Osteocyte (in vitro differentiated cells): ENCODE measurements at regions not wholly inside any gene's neighbourhood (a gene's known extent, or its start where the extent isn't known, plus 50 kb on each side); places are given as distances from the start of the nearest gene placed in this dataset.

Experiments
- DNase-seq: peaks from one replicate; pipeline ENCODE4 v3.0.0; 2021; ENCODE audit warnings: mixed read lengths; ENCODE audit not compliant: unreplicated experiment; ENCODE audit errors: extremely low spot score
- H3K27ac Mint-ChIP-seq: one replicate; pipeline ENCODE4 v1.8.0; 2021; ENCODE audit warnings: mild to moderate bottlenecking, mixed read lengths; ENCODE audit not compliant: unreplicated experiment
- H3K27me3 Mint-ChIP-seq: one replicate; pipeline ENCODE4 v1.8.0; 2021; ENCODE audit warnings: mixed read lengths; ENCODE audit not compliant: unreplicated experiment
- H3K36me3 Mint-ChIP-seq: one replicate; pipeline ENCODE4 v1.8.0; 2021; ENCODE audit warnings: mixed read lengths; ENCODE audit not compliant: unreplicated experiment
- H3K4me1 Mint-ChIP-seq: one replicate; pipeline ENCODE4 v1.8.0; 2021; ENCODE audit warnings: mixed read lengths; ENCODE audit not compliant: unreplicated experiment
- H3K4me3 Mint-ChIP-seq: one replicate; pipeline ENCODE4 v1.8.0; 2021; ENCODE audit warnings: mild to moderate bottlenecking, moderate library complexity, mixed read lengths; ENCODE audit not compliant: unreplicated experiment
- H3K9me3 Mint-ChIP-seq: one replicate; pipeline ENCODE4 v1.8.0; 2021; ENCODE audit warnings: mixed read lengths; ENCODE audit not compliant: unreplicated experiment
- TF ChIP-seq, protein P1 (sequence below): fragments of 200-600 bp; sonication (generic); IDR thresholded peaks from 2 replicates; pipeline ENCODE4 v1.5.0; 2021; ENCODE audit warnings: antibody characterized with exemption, mild to moderate bottlenecking, moderate library complexity

DNA sequence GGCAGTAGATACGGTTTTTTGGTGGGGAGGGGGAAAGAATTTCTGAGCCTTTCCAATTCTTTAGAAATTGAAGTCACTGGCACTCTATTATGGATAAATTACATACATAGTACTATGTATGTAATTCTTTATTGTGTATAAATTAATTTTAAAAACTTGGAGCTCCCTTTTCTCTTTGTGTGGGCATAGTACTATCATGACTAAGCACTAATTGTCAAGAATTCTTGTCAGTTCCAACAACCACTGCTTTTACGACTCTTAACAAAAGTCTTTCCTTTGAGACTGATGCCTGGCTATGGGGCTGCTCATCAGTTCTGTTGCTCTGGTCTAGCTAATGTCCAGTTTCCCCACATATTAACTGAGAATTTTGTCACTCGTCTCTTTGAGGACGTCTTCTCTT, 365.3 kb upstream of the RNF32 start:
- Mint-ChIP-seq H3K36me3 (no peaks in the 10 kb centered on the region), H3K27ac (no peak overlapping the region), H3K4me1 (no peaks in the 10 kb centered on the region), H3K9me3 (peaks cover 5% of the 10 kb centered on the region), H3K27me3 (no peaks in the 10 kb centered on the region), H3K4me3 (no peak overlapping the region)
- TF ChIP-seq, protein P1, sequence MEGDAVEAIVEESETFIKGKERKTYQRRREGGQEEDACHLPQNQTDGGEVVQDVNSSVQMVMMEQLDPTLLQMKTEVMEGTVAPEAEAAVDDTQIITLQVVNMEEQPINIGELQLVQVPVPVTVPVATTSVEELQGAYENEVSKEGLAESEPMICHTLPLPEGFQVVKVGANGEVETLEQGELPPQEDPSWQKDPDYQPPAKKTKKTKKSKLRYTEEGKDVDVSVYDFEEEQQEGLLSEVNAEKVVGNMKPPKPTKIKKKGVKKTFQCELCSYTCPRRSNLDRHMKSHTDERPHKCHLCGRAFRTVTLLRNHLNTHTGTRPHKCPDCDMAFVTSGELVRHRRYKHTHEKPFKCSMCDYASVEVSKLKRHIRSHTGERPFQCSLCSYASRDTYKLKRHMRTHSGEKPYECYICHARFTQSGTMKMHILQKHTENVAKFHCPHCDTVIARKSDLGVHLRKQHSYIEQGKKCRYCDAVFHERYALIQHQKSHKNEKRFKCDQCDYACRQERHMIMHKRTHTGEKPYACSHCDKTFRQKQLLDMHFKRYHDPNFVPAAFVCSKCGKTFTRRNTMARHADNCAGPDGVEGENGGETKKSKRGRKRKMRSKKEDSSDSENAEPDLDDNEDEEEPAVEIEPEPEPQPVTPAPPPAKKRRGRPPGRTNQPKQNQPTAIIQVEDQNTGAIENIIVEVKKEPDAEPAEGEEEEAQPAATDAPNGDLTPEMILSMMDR: no peak
- DNase-seq: no peak

DNA sequence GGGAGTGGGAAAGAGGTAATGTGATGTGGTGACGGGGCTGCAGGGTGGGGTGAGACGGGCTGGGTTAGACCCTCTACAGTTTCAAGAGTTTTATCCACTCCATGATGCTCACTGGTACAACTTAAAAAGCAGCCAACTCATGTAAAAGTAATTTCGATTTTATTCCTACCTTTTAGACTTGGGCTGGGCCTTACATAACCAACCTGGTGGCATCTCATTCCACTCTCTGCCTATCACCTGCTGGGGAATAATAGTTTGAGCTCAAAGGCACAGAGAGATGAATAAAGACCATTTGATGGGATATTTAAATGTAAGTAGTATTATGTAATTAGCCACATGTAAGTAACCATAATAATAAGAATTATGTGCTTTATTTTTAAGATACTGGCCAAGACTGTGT, 366.0 kb upstream of the RNF32 start:
- H3K9me3 Mint-ChIP-seq: peaks cover 5% of the 10 kb centered on the region
- no peak for DNase-seq
- no peak overlapping the region for H3K27ac Mint-ChIP-seq
- H3K36me3 Mint-ChIP-seq: no peaks in the 10 kb centered on the region
- no peaks in the 10 kb centered on the region for H3K27me3 Mint-ChIP-seq
- TF ChIP-seq, protein P1: no peak
- H3K4me1 Mint-ChIP-seq: no peaks in the 10 kb centered on the region
- H3K4me3 Mint-ChIP-seq: no peak overlapping the region

DNA sequence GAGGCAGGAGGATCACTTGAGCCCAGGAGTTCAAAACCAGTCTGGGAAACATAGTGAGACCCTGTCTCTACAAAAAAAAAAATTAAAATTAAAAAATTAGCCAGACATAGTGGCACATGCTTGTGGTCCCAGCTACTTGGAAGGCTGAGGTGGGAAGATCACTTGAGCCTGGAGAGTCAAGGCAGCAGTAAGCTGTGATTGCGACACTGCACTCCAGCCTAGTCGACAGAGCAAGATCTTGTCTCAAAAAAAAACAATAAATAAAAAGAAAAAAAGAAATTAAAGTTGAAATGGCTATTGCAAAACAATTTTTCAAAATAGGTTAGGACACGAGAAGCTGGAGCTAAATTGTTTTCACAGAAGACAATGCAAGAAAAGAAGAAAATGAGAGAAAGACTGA, 379.0 kb upstream of the RNF32 start:
- Mint-ChIP-seq H3K27ac (no peak overlapping the region), H3K27me3 (no peaks in the 10 kb centered on the region), H3K36me3 (no peaks in the 10 kb centered on the region), H3K4me1 (no peaks in the 10 kb centered on the region), H3K4me3 (no peak overlapping the region), H3K9me3 (peaks cover 9% of the 10 kb centered on the region)
- DNase-seq: no peak
- TF ChIP-seq, protein P1: no peak

DNA sequence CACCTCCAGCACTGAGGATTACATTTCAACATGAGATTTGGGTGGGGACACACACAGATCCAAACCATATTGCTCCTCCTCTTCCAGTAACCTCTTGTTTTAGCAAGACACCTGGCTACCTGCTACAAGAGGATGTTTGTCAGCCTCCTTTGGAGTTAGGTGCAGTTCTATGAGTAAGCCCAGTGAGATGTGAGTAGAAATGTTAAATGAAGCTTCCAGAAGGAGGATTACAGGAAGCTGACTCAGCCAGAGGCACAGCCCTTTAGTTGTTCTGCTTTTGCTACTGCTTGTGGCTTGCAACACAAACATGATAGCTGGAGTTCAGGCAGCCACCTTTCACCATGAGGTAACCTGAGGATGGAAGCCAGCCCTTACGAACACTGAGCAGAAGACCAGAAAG, 382.7 kb upstream of the RNF32 start:
- Mint-ChIP-seq H3K4me1 (no peaks in the 10 kb centered on the region), H3K4me3 (no peak overlapping the region), H3K36me3 (no peaks in the 10 kb centered on the region), H3K27me3 (no peaks in the 10 kb centered on the region), H3K27ac (no peak overlapping the region), H3K9me3 (peaks cover 11% of the 10 kb centered on the region)
- TF ChIP-seq, protein P1: no peak
- DNase-seq: no peak

DNA sequence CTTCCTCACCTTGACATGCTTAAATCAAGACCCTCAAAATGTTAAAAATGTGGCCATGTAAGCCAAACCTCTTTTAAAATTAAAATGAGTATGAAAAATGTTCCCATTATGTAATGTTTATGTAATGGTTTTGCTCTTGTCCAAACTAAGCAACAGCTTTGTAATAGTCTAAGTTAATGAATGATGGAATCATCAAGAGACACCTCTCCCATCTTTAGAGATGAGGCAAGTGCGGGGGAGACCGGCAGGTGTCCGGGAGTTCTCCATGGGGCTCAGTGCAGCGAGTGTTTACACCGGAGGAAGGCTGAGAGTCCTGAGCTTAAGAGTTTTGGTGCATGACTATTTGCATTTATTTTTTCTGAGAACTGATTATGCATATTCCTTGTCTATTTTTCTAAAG, 384.9 kb upstream of the RNF32 start:
- no peak overlapping the region for H3K4me3 Mint-ChIP-seq
- H3K27ac Mint-ChIP-seq: no peak overlapping the region
- no peaks in the 10 kb centered on the region for H3K36me3 Mint-ChIP-seq
- H3K27me3 Mint-ChIP-seq: no peaks in the 10 kb centered on the region
- TF ChIP-seq, protein P1: no peak
- no peak for DNase-seq
- H3K9me3 Mint-ChIP-seq: peaks cover 14% of the 10 kb centered on the region
- no peaks in the 10 kb centered on the region for H3K4me1 Mint-ChIP-seq
